ENCODE measurements at regions not wholly inside any gene's neighbourhood (a gene's known extent, or its start where the extent isn't known, plus 50 kb on each side); places are given as distances from the start of the nearest gene placed in this dataset.

DNA sequence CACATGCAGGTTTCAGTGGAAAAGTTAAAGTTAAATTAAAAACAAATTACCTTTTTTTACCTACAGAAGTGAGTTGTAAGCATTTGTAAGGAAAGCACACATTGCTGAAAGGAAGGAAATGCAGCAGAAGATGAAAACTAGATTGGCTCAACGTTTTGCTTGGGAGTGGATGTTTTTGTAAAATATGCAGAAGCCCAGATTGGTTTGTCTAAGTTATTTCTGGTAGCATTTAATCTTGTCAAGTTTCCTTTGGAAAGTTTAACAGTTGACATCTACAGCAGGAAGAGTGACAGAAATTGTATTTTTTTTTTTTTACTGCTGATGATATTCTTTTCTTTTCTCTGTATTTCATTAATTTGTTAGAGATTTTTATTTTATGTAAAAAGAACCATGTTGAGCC is 315.1 kb upstream of the MON1B start:
- TF ChIP-seq, protein P1, sequence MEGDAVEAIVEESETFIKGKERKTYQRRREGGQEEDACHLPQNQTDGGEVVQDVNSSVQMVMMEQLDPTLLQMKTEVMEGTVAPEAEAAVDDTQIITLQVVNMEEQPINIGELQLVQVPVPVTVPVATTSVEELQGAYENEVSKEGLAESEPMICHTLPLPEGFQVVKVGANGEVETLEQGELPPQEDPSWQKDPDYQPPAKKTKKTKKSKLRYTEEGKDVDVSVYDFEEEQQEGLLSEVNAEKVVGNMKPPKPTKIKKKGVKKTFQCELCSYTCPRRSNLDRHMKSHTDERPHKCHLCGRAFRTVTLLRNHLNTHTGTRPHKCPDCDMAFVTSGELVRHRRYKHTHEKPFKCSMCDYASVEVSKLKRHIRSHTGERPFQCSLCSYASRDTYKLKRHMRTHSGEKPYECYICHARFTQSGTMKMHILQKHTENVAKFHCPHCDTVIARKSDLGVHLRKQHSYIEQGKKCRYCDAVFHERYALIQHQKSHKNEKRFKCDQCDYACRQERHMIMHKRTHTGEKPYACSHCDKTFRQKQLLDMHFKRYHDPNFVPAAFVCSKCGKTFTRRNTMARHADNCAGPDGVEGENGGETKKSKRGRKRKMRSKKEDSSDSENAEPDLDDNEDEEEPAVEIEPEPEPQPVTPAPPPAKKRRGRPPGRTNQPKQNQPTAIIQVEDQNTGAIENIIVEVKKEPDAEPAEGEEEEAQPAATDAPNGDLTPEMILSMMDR (conservative IDR thresholded peaks at IDR 0.05), result no peak
- TF ChIP-seq ZFX (IDR thresholded peaks at IDR 0.05), result no peak
